GM23248 (cell line): ENCODE measurements at regions not wholly inside any gene's neighbourhood (a gene's known extent, or its start where the extent isn't known, plus 50 kb on each side); places are given as distances from the start of the nearest gene placed in this dataset.

Experiments
- EZH2 ChIP-seq: fragments of 200-600 bp; sonication (generic); IDR thresholded peaks from 2 replicates; pipeline ENCODE4 v1.6.1; 2018; ENCODE audit warnings: antibody characterized with exemption, mild to moderate bottlenecking; ENCODE audit not compliant: insufficient read depth, poor library complexity, severe bottlenecking
- EZH2phosphoT487 ChIP-seq: fragments of 200-600 bp; sonication (generic); IDR thresholded peaks from 2 replicates; pipeline ENCODE4 v1.6.1; 2018; ENCODE audit warnings: antibody characterized with exemption, moderate library complexity, mild to moderate bottlenecking, low read depth; ENCODE audit not compliant: insufficient read depth

DNA sequence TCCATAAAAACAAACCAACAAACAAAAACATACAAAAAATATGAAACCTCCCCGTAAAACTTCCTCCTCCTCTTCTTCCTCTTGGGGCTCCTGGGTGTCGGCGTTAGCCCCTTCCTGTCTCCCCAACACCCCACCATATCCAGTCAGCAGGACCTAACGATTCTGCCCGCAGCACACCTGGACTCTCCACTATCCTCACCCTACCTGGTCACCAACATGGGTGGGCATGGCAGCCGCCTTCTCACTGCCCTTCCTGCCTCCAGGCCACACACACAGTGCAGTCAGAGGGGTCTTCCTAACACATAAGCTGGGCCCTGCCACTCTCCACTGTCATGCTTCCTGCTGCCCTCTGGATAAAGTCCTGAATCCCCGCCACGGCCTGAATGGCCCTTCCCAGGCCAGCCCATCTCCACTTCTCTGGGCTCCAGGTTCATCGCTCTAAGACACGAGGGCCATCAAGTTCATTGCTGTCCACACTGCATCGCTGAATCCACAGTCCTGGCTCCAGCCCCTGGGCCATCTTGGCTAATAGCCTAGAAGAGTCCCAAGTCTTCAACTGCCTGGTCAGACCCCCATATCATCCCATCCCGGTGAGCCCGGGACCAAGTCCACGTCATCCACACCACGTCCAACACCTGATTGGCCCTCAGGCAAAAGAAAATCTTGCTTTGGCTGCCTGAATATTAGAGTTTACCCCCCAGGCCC lies 76.2 kb downstream of the IGLL1 start:
- TF ChIP-seq EZH2 (no peak), EZH2phosphoT487 (no peak)
